HepG2 (cell line): ENCODE measurements at regions not wholly inside any gene's neighbourhood (a gene's known extent, or its start where the extent isn't known, plus 50 kb on each side); places are given as distances from the start of the nearest gene placed in this dataset.
"Not testable (repeated sequence)": the region's sequence is repeated elsewhere in the genome, so short reads cannot be mapped to it uniquely, and the experiment has no call there.

Experiments used
- ATAC-seq: fragments of 200-7000 bp; cut with Tn5 transposase; 3 replicates; pipeline ENCODE4 v1.9.1; 2020; ENCODE audit warnings: mild to moderate bottlenecking, moderate library complexity
- BruUV-seq: library from RNA; stranded (reverse); fragments of 400-500 nt; replicated peaks from 2 replicates; lab custom pipeline; 2021; lab: Mats Ljungman, UMichigan
- CTCF ChIA-PET: fragments of 300-600 bp; formaldehyde crosslinking; extraction: SDS; loops from one replicate; lab custom pipeline; 2021; ENCODE audit warnings: low total read pairs, inconsistent platforms, low intra/inter-chr PET ratio; lab: Yijun Ruan, JAX
- POLR2A ChIA-PET: fragments of 350-600 bp; sonication (Branson Sonifier 250); formaldehyde crosslinking; loops from one replicate; lab custom pipeline; 2020; ENCODE audit warnings: antibody characterized with exemption, inconsistent platforms; lab: Yijun Ruan, JAX
- DNase-seq: peaks from one replicate; pipeline ENCODE4 v3.0.0-alpha.2; 2015; ENCODE audit warnings: low spot score
- FAIRE-seq: peaks from 3 replicates; lab custom pipeline; 2011; peaks lifted over from hg19 to GRCh38; lab: Jason Lieb, UNC
- H2AFZ ChIP-seq: one replicate; pipeline ENCODE4 v1.6.1; 2011; ENCODE audit warnings: low read length, inconsistent platforms
- H3K27ac ChIP-seq: fragments of 300-600 bp; 3 replicates; pipeline ENCODE4 v1.8.0; 2011; ENCODE audit warnings: mixed run types, mild to moderate bottlenecking, mixed read lengths, low read length, inconsistent platforms; ENCODE audit not compliant: insufficient read depth; ENCODE audit errors: extremely low read length
- H3K27me3 ChIP-seq, 2 experiments: fragments of 200-600 bp in 1 of 2; 2 replicates in 1 of 2; 3 replicates in 1 of 2; pipeline versions ENCODE4 v1.6.0 to v1.8.0; 2011; ENCODE audit warnings: low read length in 2 of 2, mild to moderate bottlenecking in 2 of 2, moderate library complexity in 2 of 2, inconsistent platforms in 1 of 2; ENCODE audit not compliant: insufficient read depth in 2 of 2, control insufficient read depth in 1 of 2
- H3K36me3 ChIP-seq, 2 experiments: fragments of 200-600 bp in 1 of 2; replicated peaks in 1 of 2; 2 replicates in 1 of 2; 3 replicates in 1 of 2; pipeline versions ENCODE4 v1.5.1 to v1.8.0; 2011; ENCODE audit warnings: low read length in 2 of 2, inconsistent platforms in 1 of 2; ENCODE audit not compliant: insufficient read depth in 2 of 2, control insufficient read depth in 1 of 2
- H3K4me1 ChIP-seq: 2 replicates; pipeline ENCODE4 v1.5.1; 2012; ENCODE audit warnings: low read length, inconsistent platforms; ENCODE audit not compliant: insufficient read depth
- H3K4me2 ChIP-seq: 2 replicates; pipeline ENCODE4 v1.6.0; 2011; ENCODE audit warnings: low read depth, low read length, inconsistent platforms
- H3K4me3 ChIP-seq, 3 experiments: fragments of 200-600 bp in 1 of 3; sonication (generic), shearing (Covaris generic) in 1 of 3; replicated peaks in 1 of 3; 2 replicates each; pipeline ENCODE4 v1.5.1; 2011 to 2016; ENCODE audit warnings: low read length in 3 of 3, inconsistent platforms in 2 of 3, low read depth in 2 of 3, mild to moderate bottlenecking in 2 of 3, control low read depth in 1 of 3, mixed read lengths in 1 of 3; ENCODE audit not compliant: insufficient read depth in 1 of 3
- H3K79me2 ChIP-seq: one replicate; pipeline ENCODE4 v1.6.1; 2011; ENCODE audit warnings: low read length, inconsistent platforms; ENCODE audit not compliant: insufficient read depth
- H3K9ac ChIP-seq: 2 replicates; pipeline ENCODE4 v1.6.0; 2011; ENCODE audit warnings: mild to moderate bottlenecking, low read depth, low read length, inconsistent platforms; ENCODE audit not compliant: insufficient read depth
- H3K9me3 ChIP-seq: 2 replicates; pipeline ENCODE4 v1.5.1; 2012; ENCODE audit warnings: mild to moderate bottlenecking, low read length
- H4K20me1 ChIP-seq: 2 replicates; pipeline ENCODE4 v1.6.0; 2011; ENCODE audit warnings: inconsistent platforms, mild to moderate bottlenecking, low read length, moderate library complexity; ENCODE audit not compliant: insufficient read depth
- MAFF ChIP-seq: IDR thresholded peaks from 2 replicates; pipeline ENCODE4 v1.6.1; 2011; ENCODE audit warnings: low read depth, low read length, improper control_type of control experiment
- MAFK ChIP-seq, 2 experiments: IDR thresholded peaks in 1 of 2; conservative IDR thresholded peaks in 1 of 2; 2 replicates each; pipeline ENCODE4 v1.6.1; 2011; ENCODE audit warnings: improper control_type of control experiment in 2 of 2, low read length in 2 of 2
- NR3C1 ChIP-seq: sonication (generic); formaldehyde crosslinking; IDR thresholded peaks from 2 replicates; pipeline ENCODE4 v1.4.0; 2020; ENCODE audit warnings: missing genetic modification reagents
- PAX8 ChIP-seq: sonication (generic); formaldehyde crosslinking; IDR thresholded peaks from 2 replicates; pipeline ENCODE4 v1.8.0; 2022; ENCODE audit warnings: mild to moderate bottlenecking, missing genetic modification reagents, borderline replicate concordance
- ZNF619 ChIP-seq: sonication (generic); formaldehyde crosslinking; IDR thresholded peaks from 2 replicates; pipeline ENCODE4 v1.4.0; 2020; ENCODE audit warnings: mild to moderate bottlenecking, missing genetic modification reagents
- WGBS: methylation state at CpG from one replicate; pipeline ENCODE4 v1.1.6; 2017; ENCODE audit warnings: low lambda C conversion rate; 5-methylcytosine and 5-hydroxymethylcytosine counted together
- in situ Hi-C: cut with HindIII; loops from 2 replicates; pipeline ENCODE4 v1.10.0; 2017; ENCODE audit warnings: low pct_unique_long_range_greater_than_20kb; ENCODE audit not compliant: extremely low pct_ligation_motif_present
- intact Hi-C: fragments of 100-400 bp; cut with micrococcal nuclease; formaldehyde crosslinking; loops from one replicate; pipeline ENCODE4 v1.10.0; 2022; ENCODE audit not compliant: unreplicated experiment
- TF ChIP-seq, protein P1 (sequence below): sonication (generic); formaldehyde crosslinking; IDR thresholded peaks from 2 replicates; pipeline ENCODE4 v1.5.1; 2020; ENCODE audit warnings: mild to moderate bottlenecking, missing genetic modification reagents, borderline replicate concordance
- TF ChIP-seq, protein P2 (sequence below): sonication (generic); formaldehyde crosslinking; IDR thresholded peaks from 2 replicates; pipeline ENCODE4 v1.4.0; 2020; ENCODE audit warnings: missing genetic modification reagents
- TF ChIP-seq, protein P3 (sequence below): sonication (generic); formaldehyde crosslinking; IDR thresholded peaks from 2 replicates; pipeline ENCODE4 v1.5.0; 2020; ENCODE audit warnings: mild to moderate bottlenecking, missing genetic modification reagents

DNA sequence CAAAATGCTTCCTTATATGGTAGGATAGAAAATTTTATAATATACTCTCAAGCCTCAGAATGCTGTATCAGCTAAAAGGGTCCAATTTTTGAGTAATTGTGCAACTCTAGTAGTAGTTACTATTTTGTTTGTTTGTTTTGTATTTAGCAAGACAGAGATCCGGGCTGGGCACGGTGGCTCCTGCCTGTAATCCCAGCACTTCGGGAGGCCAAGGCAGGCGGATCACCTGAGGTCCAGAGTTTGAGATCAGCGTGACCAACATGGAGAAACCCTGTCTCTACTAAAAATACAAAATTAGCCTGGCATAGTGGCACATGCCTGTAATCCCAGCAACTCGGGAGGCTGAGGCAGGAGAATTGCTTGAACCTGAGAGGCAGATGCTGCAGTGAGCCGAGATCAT, 216.8 kb upstream of the CT83 start:
- H3K79me2 ChIP-seq, in situ Hi-C loops, DNase-seq, H2AFZ ChIP-seq, H4K20me1 ChIP-seq, H3K27ac ChIP-seq, CTCF ChIA-PET, H3K9me3 ChIP-seq, H3K4me1 ChIP-seq, H3K36me3 ChIP-seq, BruUV-seq, intact Hi-C loops, H3K4me3 ChIP-seq, POLR2A ChIA-PET, FAIRE-seq, H3K27me3 ChIP-seq, H3K4me2 ChIP-seq, H3K9ac ChIP-seq, ATAC-seq: not testable (repeated sequence)
- WGBS, result 3% methylated on average over 5 of the region's 7 CpGs
- TF ChIP-seq MAFK (conservative IDR thresholded peaks at IDR 0.05 in 1 of 2, IDR thresholded peaks at IDR 0.05 in 1 of 2; ENCODE audit: low read length in 2 of 2) (peak in 1 of 2 experiments; percentile 49; a peak in 2 of 4 replicates), MAFF (peak; percentile 29; the same call in 1 of the 2 replicates)

DNA sequence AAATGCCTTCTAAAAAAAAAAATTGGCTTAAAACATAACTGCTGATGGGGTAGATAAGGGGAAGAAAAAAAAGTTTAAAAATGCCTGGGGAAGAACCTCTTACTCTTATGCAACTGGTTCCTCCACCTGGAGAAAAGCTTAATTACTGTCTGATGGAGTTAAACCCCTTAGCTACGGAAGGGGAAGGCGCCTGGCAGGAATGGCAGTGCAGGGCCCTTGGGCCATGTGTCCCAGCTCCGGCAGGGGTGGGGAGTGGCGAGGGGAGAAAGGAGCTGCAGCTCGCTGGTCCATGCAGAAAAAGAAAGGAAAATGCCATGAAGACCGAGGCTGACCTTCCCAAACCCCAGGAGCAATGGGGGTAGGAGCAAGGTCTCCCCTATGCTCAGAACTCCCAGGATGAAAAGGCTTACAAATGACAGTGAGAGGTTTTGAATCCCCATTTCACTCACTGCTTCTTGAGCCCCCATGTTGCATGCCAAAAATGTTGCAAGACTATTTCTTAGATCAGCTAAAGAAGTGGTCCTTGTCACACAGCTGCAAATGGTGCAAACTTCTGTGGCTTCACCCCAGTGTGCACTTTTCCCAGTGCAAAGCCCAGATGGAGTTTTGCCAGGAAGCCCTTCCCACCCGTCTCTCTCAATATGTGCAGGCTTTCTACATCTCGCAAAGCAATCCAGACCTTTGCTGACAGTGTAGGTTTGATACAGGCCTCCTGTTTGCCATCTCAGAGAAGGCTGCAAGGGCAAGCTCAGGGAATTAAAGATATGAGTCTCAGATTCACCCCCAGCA, 204.8 kb upstream of the CT83 start:
- intact Hi-C loops, result no loop called here
- Histone ChIP-seq H3K36me3 (no peaks in the 10 kb centered on the region), H3K4me2 (no peak overlapping the region), H3K9me3 (no peaks in the 10 kb centered on the region), H3K27me3 (no peaks in the 10 kb centered on the region), H3K9ac (no peak overlapping the region), H3K4me3 (no peak overlapping the region), H2AFZ (no peak overlapping the region), H3K27ac (no peak overlapping the region), H3K4me1 (no peaks in the 10 kb centered on the region), H3K79me2 (no peaks in the 10 kb centered on the region), H4K20me1 (no peaks in the 10 kb centered on the region)
- BruUV-seq, result no TSS peak
- in situ Hi-C loops, result no loop called here
- TF ChIP-seq NR3C1 (no peak), MAFF (no peak), ZNF619 (no peak), PAX8 (CRISPR knock-in tag) (no peak)
- TF ChIP-seq, protein P1, sequence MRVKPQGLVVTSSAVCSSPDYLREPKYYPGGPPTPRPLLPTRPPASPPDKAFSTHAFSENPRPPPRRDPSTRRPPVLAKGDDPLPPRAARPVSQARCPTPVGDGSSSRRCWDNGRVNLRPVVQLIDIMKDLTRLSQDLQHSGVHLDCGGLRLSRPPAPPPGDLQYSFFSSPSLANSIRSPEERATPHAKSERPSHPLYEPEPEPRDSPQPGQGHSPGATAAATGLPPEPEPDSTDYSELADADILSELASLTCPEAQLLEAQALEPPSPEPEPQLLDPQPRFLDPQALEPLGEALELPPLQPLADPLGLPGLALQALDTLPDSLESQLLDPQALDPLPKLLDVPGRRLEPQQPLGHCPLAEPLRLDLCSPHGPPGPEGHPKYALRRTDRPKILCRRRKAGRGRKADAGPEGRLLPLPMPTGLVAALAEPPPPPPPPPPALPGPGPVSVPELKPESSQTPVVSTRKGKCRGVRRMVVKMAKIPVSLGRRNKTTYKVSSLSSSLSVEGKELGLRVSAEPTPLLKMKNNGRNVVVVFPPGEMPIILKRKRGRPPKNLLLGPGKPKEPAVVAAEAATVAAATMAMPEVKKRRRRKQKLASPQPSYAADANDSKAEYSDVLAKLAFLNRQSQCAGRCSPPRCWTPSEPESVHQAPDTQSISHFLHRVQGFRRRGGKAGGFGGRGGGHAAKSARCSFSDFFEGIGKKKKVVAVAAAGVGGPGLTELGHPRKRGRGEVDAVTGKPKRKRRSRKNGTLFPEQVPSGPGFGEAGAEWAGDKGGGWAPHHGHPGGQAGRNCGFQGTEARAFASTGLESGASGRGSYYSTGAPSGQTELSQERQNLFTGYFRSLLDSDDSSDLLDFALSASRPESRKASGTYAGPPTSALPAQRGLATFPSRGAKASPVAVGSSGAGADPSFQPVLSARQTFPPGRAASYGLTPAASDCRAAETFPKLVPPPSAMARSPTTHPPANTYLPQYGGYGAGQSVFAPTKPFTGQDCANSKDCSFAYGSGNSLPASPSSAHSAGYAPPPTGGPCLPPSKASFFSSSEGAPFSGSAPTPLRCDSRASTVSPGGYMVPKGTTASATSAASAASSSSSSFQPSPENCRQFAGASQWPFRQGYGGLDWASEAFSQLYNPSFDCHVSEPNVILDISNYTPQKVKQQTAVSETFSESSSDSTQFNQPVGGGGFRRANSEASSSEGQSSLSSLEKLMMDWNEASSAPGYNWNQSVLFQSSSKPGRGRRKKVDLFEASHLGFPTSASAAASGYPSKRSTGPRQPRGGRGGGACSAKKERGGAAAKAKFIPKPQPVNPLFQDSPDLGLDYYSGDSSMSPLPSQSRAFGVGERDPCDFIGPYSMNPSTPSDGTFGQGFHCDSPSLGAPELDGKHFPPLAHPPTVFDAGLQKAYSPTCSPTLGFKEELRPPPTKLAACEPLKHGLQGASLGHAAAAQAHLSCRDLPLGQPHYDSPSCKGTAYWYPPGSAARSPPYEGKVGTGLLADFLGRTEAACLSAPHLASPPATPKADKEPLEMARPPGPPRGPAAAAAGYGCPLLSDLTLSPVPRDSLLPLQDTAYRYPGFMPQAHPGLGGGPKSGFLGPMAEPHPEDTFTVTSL, result no peak
- TF ChIP-seq, protein P2, sequence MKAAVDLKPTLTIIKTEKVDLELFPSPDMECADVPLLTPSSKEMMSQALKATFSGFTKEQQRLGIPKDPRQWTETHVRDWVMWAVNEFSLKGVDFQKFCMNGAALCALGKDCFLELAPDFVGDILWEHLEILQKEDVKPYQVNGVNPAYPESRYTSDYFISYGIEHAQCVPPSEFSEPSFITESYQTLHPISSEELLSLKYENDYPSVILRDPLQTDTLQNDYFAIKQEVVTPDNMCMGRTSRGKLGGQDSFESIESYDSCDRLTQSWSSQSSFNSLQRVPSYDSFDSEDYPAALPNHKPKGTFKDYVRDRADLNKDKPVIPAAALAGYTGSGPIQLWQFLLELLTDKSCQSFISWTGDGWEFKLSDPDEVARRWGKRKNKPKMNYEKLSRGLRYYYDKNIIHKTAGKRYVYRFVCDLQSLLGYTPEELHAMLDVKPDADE (CRISPR knock-in tag), result no peak
- TF ChIP-seq, protein P3, sequence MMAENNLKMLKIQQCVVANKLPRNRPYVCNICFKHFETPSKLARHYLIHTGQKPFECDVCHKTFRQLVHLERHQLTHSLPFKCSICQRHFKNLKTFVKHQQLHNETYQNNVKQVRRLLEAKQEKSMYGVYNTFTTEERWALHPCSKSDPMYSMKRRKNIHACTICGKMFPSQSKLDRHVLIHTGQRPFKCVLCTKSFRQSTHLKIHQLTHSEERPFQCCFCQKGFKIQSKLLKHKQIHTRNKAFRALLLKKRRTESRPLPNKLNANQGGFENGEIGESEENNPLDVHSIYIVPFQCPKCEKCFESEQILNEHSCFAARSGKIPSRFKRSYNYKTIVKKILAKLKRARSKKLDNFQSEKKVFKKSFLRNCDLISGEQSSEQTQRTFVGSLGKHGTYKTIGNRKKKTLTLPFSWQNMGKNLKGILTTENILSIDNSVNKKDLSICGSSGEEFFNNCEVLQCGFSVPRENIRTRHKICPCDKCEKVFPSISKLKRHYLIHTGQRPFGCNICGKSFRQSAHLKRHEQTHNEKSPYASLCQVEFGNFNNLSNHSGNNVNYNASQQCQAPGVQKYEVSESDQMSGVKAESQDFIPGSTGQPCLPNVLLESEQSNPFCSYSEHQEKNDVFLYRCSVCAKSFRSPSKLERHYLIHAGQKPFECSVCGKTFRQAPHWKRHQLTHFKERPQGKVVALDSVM (CRISPR knock-in tag), result no peak
- ATAC-seq (no peak), FAIRE-seq (no peak), DNase-seq (no peak)
- POLR2A ChIA-PET, result no interaction called here
- 4% methylated on average over 4 of the region's 8 CpGs for whole genome bisulfite sequencing
- CTCF ChIA-PET, result no interaction called here
